Midbrain (tissue), 1 donor: ENCODE measurements at regions not wholly inside any gene's neighbourhood (a gene's known extent, or its start where the extent isn't known, plus 50 kb on each side); places are given as distances from the start of the nearest gene placed in this dataset.
"Not testable (repeated sequence)": the region's sequence is repeated elsewhere in the genome, so short reads cannot be mapped to it uniquely, and the experiment has no call there.

ENCODE experiments used
- DNase-seq: peaks from one replicate; lab custom pipeline; 2025; lab: John Stamatoyannopoulos, UW

DNA sequence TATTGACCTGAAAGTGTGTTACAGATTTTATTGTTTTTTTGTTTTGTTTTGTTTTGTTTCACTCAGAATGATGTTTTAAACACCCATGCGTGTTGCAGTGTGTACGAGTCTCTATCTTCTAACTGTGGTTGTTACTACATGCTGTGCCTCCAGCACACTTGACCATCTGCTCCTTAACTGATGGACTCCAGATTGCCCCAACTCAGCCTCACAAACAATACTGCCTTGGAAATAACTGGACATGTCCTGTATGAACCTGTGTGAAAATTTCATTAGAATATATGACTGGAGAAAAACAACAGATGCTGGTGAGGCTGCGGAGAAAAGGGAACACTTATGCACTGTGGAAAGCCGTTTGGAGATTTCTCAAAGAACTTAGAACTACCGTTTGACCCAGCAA, 68.7 kb upstream of the HAND1 start:
- no peak for DNase-seq

GRCh38 chr5:154544646-154545045, 66.6 kb upstream of the HAND1 start:
- no peak for DNase-seq

DNA sequence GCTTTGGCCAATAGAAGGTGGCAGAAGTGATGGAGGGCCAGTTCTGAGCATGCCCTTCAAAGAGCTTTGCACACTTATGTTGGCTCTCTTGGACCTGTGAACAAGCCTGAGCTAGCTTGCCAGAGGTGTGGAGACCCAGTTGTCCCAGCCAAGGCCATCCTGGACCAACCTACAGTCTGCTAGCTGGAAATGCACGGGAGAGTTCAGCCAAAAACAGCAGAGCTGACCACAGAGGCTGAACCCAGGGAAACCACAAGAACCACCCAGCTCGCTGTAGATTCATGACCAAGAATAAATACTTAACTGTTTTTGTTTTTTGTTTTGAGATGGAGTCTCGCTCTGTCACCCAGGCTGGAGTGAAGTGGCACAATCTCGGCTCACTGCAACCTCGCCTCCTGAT, 65.4 kb upstream of the HAND1 start:
- DNase-seq = no peak

DNA sequence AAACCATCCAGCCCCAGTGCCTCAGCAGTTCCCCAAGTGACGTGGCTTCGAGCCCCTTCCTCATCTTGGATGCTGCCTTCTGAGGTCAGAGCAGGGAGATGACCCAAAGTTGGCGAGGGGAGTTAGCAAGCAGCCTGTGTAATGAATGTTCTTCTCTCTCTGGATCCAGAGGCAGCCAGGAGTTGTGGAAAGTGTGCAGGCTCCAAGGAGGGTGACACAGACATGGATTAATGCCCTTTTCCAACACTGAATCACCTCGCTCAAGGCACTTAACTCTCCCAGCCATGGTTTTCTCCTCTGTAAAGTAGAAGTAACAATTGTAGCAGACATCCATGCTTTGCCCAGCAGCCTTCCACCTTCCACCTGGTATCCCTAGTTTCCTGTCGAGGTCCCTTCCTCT, 64.6 kb upstream of the HAND1 start:
- DNase-seq = no peak

- DNase-seq = no peak
These were observed 64.0 kb upstream of the HAND1 start for GRCh38 chr5:154542000-154542399.

- no peak for DNase-seq
These were observed 63.5 kb upstream of the HAND1 start for GRCh38 chr5:154541553-154541952.

DNA sequence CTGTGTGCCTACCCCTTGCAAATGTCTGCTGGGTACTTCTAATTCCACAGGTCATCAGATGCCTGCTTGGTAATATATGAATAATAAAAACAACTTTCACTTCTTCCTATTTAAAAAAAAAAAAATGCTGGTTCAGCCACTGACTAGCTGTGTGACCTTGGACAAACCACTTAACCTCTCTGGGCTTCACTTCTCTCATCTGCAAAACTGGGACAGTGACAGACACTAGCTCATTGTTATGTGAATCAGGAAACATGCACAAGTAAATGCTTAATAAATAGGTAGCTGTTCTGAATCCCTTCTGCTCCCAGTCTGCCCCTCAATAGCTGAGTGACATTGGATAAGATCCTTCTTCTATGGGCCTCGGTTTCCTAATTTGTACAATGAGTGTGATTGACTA, 62.6 kb upstream of the HAND1 start:
- DNase-seq = no peak

DNA sequence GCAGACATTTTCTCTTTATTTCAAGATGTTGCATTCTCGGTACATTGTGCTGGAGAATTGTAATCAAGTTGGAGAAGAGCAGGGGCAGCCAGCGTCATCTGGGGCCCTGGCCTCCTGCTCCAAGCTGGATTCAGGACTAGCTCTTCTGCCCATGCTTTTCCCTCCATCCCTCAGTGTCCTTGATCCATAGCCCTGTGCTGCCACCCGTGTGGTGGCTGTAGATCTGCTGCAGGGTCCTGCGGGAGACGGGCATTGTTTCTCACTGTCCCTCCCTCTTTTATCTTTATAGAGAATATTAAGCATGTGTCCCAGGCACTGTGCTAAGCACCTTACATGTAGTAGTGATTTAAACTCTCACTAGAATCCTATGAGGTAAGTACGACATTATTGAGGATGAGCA, 60.5 kb upstream of the HAND1 start:
- DNase-seq = no peak

GRCh38 chr5:154536439-154536838, 58.4 kb upstream of the HAND1 start:
- DNase-seq = not testable (repeated sequence)

DNA sequence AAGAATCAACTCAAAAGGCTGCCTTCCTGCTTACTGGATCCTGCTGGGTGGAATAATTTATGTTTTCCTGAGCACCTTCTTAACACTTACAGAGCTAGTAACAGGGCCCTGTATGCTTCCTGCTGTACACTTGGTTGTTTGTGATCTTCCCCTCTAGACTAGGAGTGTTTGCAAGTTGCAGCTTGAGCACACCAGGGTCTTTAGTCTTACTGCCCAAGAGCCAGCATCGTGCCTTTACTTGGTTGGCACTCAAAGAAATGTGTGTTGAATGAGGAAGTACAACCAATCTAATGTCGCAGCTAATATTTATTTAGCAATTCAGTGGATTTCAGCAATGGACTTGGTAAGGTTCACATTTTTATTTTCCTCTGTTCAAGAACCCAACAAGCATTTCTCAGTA, 57.5 kb upstream of the HAND1 start:
- DNase-seq = no peak

GRCh38 chr5:154534457-154535050, 56.5 kb upstream of the HAND1 start:
- DNase-seq = no peak

- DNase-seq = no peak
These were observed 51.3 kb upstream of the HAND1 start for GRCh38 chr5:154529282-154529681.

GRCh38 chr5:154528005-154528594, 50.1 kb upstream of the HAND1 start:
- DNase-seq = no peak
